C4-2B (cell line): ENCODE measurements at regions not wholly inside any gene's neighbourhood (a gene's known extent, or its start where the extent isn't known, plus 50 kb on each side); places are given as distances from the start of the nearest gene placed in this dataset.
"Not testable (repeated sequence)": the region's sequence is repeated elsewhere in the genome, so short reads cannot be mapped to it uniquely, and the experiment has no call there.

Experiments
- H3K27ac ChIP-seq: fragments of 450-650 bp; 2 replicates; pipeline ENCODE4 v1.5.1; 2017
- ZFX ChIP-seq: fragments of 450-650 bp; IDR thresholded peaks from 2 replicates; pipeline ENCODE4 v1.6.1; 2017
- TF ChIP-seq, protein P1 (sequence below): fragments of 450-650 bp; conservative IDR thresholded peaks from 2 replicates; pipeline ENCODE4 v1.5.1; 2017; ENCODE audit warnings: mild to moderate bottlenecking

DNA sequence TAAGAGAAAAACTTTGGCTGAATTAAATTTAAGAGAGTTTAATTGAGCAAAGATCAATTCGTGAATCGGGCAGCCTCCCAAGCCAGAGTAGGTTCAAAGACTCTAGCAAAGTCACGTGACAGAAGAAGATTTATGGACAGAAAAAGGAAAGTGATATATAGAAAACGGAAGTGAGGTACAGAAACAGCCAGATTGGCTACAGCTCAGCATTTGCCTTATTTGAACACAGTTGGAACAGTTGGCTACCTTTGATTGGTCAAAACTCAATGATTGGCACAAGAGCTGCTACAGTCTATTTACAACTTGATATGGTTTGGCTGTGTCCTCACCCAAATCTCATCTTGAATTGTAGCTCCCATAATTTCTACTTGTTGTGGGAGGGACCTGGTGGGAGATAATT, 102.6 kb downstream of the PLG start:
- no peak overlapping the region for H3K27ac ChIP-seq
- TF ChIP-seq, protein P1, sequence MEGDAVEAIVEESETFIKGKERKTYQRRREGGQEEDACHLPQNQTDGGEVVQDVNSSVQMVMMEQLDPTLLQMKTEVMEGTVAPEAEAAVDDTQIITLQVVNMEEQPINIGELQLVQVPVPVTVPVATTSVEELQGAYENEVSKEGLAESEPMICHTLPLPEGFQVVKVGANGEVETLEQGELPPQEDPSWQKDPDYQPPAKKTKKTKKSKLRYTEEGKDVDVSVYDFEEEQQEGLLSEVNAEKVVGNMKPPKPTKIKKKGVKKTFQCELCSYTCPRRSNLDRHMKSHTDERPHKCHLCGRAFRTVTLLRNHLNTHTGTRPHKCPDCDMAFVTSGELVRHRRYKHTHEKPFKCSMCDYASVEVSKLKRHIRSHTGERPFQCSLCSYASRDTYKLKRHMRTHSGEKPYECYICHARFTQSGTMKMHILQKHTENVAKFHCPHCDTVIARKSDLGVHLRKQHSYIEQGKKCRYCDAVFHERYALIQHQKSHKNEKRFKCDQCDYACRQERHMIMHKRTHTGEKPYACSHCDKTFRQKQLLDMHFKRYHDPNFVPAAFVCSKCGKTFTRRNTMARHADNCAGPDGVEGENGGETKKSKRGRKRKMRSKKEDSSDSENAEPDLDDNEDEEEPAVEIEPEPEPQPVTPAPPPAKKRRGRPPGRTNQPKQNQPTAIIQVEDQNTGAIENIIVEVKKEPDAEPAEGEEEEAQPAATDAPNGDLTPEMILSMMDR = no peak
- TF ChIP-seq ZFX = no peak

DNA sequence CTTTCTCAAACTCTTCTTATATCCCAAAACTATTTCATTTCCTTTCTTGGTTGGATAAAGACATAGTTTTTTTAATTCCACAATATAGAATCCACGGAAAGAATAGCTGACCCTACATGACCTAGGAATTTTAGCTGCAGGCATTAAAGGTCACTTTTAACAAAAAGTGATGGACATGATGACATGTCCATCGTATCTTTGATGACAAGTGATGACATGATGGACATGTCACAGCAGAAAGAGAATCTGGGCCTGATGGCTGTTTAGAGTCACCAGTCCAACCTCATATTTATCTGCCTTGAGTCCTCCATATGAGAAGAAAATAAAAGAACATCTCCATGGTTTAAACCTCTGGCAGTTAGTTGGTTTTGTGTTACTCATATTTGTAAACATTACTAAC, 106.2 kb downstream of the PLG start:
- TF ChIP-seq, protein P1 = no peak
- TF ChIP-seq ZFX = no peak
- H3K27ac ChIP-seq = no peak overlapping the region

DNA sequence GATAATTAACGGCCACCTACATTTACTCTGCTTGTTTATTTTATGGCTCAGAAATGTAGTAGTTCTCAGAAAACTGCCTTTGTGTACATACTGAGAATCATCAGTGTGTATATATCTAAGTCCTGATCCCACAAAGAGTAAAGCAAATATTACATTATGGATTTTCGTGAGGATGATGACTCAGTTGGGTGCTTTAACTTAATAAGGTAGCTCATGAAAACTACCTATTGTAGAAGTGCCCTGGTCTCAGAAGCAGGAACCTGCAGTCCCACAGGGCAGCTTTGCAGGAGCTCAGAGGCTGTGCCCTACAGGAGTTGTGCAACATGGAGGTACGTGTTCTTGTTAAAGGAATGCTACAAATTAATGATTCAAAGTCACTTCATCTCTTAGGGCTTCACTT, 108.2 kb downstream of the PLG start:
- TF ChIP-seq, protein P1 = no peak
- no peak for TF ChIP-seq ZFX
- no peak overlapping the region for H3K27ac ChIP-seq

DNA sequence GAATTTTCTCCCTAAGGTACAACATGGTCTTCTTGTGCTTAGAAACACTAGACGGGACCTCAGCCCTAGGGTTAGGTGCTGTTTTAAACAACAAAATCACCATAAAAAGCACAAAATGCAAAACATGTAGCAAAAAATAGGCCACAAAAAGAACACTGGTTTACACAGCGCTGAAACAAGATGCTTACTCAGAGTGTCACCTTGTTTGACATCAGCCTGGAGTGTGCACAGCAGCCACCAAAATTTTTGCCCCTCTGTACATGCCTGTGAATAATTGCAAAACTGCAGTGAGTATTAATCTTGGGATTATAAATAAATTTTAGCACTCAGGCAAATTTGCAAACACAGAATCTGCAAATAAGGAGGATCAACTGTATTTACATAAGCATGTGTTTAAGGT, 110.1 kb downstream of the PLG start:
- no peak overlapping the region for H3K27ac ChIP-seq
- TF ChIP-seq, protein P1 = no peak

DNA sequence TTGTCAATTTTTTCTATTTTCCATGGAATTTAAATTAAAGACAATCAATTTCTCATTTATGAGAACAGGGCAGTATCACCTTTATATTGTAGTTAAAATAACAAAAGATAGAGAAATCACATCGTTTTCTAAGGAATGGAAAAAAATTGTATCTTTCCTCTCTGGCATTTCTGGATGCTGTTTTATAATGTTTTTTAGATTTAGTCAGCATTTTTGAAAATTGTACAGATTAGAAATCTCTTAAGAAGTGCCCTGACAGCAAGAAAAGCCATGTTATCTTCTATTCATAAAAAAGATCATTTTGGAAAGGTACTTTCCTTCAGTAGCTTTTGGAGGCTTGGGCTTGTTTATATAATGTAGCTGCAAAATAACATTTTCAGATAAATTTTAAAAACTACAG, 116.9 kb downstream of the PLG start:
- no peak overlapping the region for H3K27ac ChIP-seq
- TF ChIP-seq ZFX = no peak
- TF ChIP-seq, protein P1 = no peak

DNA sequence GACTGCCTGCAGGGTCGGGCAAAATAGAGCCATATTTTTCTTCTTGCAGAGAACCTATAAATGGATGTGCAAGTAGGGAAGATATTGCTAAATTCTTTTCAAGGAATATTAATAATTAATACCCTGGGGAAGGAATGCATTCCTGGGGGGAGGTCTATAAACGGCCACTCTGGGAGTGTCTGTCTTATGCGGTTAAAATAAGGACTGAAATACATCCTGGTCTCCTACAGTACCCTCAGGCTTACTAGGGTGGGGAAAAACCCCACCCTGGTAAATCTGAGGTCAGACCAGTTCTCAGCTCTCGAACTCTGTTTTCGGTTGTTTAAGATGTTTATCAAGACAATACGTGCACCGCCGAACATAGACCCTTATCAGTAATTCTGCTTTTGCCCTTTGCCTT, 118.6 kb downstream of the PLG start:
- not testable (repeated sequence) for H3K27ac ChIP-seq

DNA sequence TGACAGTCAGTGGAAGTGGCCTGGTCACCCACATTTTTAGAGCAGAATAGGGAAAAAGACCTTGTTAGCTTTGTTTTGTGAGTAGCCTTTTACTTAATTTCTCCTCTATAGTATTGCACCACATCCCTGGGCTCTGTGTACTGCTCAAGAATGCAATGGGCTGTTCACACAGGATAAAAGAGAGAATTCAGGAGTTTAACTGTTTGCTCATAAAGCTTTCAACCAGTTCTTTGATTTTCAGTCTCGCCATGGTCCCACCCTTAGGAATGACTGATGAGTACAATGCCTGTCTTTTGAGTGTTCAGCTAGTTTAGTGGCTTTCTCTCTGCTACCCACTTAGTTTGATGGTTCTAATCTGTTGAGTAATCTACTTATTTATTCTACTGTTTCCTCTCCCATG, 129.7 kb downstream of the PLG start:
- no peak overlapping the region for H3K27ac ChIP-seq
- TF ChIP-seq ZFX = no peak
- TF ChIP-seq, protein P1 = no peak

DNA sequence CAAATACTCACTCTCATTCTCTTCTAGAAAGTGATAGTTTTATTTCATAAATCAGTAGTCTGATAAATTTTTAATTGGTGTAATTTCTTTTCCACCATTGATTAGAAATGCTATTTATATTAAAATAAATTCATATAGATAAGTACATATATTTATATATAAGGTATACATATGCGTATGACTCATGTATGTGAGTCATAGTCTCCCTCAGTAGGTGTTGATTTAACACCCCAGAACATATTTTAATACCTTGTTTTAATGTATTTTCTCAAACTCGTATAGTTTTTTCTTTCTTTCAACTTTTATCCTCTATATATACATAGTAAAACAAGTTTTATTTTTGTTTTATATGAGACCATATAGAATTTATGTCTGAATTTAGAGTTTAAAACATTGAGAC, 130.4 kb downstream of the PLG start:
- H3K27ac ChIP-seq = no peak overlapping the region
- no peak for TF ChIP-seq ZFX
- TF ChIP-seq, protein P1 = no peak
